ENCODE measurements at regions not wholly inside any gene's neighbourhood (a gene's known extent, or its start where the extent isn't known, plus 50 kb on each side); places are given as distances from the start of the nearest gene placed in this dataset.
A peak's percentile ranks its signal among the peaks of the same experiment; 100 is the strongest.
"Not testable (repeated sequence)": the region's sequence is repeated elsewhere in the genome, so short reads cannot be mapped to it uniquely, and the experiment has no call there.

DNA sequence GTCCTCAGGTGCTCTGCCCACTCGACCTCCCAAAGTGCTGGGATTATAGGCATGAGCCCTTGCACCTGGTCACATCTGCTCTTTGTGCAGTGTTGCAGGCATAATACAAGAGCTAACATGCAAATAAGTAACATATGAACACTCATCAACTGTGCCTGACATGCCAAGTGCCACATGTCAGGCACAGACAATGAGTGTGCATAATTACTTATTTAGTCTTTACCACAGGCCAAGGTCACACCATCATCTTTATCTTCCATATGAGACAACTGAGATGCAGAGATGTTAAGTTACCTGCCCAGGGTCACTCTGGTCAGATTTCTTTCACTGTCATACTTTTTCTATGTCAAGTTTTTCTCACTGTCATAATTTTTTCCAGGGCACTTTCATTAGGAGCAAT lies 126.1 kb downstream of the PPIAL4G start:
- DNase-seq (ENCODE audit: low read depth): no peak

DNA sequence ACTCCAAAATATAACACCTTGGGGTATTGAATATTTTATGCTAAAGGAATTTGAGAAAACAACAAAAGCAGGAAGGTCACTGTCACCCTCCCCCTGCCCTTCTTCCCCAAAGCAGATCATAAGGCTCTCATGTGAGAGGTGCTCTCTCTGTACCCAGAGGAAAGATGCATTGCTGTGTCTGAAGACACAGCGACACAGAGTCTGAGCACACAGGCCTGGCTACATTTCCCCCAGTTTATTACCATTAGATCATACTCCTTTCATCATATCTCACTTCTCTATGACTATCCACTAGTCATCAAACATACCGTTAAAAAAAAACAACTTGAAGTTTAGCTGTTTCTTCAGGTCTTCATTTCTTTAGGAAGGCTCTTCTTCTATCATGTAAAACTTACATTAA lies 127.1 kb downstream of the PPIAL4G start:
- DNase-seq (ENCODE audit: low read depth): no peak

DNA sequence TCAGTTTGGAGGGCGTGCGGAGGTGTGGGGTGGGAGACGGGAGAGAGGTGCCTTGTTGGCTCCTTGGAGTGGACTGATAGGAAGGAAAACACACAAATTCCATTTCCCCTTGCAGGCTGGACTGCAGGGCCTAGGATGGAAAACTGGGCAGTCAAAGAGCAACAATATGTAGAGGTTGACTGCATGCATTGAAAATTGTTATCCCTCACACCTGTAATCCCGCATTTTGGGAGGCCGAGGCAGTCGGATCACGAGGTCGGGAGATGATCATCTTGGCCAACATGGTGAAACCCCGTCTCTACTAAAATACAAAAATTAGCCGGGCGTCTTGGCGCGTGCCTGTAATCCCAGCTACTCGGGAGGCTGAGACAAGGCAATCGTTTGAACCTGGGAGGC lies 128.2 kb downstream of the PPIAL4G start:
- no peak for DNase-seq (ENCODE audit: low read depth)

DNA sequence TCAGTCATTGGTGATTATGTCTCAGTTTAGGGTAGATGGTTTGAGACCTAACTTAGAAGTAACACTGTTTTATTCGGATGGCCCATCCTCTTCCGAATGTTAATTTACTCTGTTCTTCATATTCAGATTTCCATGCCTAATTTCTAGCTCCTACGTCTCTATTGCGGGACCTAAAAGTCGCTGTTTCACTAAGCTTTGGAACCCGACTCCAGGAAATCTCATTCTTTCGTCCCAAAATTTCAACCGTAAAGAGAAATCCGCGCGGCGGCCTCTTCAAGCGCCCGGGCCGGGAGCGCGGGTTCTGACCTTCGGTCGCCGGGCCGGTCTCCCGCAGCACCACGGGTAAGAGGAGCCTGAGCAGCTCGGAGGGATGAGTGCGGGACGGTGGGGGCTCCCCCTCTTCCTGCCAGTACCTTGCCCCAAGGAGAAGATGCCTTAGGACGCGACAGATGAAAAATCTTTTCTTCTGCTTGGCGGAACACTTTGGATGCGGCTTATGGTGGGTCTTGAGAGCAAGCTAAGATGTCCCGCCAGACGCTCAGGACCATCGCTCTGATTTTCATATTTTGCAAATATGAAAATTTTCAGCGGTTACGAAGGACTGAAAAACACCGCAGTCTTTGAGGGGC lies 128.7 kb downstream of the PPIAL4G start:
- no peak for DNase-seq (ENCODE audit: low read depth)

DNA sequence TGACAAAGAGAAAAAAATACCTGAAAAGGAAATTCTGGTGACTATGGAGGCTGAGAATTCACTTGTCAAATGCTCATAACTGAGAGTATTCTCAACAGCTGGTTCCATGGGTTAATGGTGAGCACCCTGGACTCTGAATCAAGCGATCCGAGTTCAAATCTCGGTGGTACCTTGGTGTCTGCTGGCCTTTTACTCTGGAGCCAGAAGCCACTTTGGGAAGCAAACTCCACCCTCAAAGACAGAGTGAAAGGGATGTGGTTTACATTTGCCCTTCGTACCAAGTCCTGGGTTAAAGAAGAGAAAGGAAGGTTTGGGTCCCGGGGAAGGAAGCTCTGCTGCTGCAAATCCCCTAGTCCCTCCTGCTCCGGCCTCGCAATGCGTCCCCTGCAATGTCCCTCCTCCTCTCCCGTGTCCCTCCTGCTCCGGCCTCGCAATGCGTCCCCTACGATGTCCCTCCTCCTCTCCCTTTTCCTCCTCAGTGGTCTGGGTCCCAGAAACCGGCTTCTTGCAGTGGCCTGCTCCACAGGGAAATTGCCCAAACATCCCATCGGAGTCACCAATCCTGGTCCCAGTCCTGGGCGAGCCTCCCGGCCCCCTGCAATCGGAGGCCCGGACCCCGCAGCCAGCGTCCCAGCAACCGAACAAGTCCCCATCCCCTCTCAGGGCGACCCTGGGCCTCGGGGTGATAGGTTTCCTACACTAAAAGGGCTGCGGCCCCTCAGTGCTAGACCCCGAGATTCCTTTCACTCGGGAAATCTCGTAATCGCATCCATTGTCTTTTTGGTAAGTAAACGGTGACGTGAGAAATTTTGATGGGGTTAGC lies 129.4 kb downstream of the PPIAL4G start:
- no peak for DNase-seq (ENCODE audit: low read depth)

DNA sequence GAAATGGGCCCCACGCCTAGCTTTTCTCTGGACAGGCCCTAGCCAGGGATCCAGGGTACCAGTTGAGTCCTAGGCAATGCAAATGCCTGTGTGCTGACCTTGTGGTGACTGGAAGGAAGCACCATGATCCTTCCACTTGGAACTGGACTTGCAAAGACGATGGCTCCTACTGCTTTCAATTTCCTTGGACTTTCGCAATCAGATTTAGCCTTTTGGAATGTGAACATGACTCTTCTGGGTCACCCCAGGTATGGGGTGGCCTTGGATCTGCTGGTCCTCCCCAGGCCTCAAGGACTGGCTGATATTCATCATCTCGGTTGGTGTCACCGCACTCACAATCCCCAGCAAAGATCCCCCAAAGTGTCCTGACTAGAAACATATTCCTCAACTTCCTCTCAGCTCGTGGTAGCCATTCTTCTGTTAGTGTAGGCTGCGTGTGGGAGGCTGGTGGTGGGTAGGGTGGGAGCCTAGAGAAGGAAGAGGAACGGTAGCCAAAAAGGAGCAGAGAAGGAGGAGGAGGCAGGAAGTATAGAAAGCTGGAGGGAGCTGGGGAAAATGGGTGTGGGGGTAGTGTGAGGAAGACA lies 130.5 kb downstream of the PPIAL4G start:
- no peak for DNase-seq (ENCODE audit: low read depth)

DNA sequence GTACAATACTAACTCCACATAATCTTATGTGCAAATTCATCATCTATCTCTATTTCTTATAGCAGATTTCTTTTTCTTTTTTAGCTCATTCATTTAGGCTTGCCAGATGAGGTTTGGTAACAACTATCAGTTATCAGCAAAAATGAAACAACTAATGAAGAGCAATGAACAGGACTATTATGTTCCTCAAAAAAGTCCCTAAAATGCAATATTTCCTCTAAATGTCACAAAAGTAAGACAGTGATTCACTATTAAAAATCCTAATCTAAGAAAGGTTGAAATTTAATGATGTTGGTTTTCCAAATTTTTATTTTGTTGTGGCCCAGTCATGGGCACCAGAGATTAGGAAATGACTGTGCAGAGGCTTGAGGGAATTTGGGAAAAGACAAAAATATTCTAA lies 135.3 kb downstream of the PPIAL4G start:
- DNase-seq (ENCODE audit: low read depth): no peak

DNA sequence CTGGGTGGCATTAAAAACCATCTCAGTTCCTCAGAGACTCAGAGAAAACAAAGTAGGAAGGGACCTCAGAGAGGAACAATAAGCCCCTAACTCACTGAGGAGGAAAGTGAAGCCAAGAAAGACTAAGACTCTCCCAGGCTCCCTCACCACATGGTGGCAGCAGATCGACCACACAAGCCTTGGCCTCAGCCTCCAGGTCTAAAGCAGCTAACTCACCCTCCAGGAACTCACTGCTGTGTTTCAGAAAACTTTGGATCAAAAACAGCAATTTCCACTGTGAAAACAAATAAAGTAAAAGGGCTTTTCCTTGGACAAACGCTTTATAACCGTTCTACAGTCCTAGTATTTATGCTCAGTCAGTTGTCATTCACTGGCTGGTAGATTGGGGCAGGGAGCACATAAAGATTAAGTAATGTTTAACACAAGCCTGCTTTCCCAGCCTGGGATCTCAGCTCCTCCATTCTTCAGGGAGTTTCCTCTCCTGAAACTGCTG lies 137.4 kb downstream of the PPIAL4G start:
- not testable (repeated sequence) for DNase-seq (ENCODE audit: low read depth)

DNA sequence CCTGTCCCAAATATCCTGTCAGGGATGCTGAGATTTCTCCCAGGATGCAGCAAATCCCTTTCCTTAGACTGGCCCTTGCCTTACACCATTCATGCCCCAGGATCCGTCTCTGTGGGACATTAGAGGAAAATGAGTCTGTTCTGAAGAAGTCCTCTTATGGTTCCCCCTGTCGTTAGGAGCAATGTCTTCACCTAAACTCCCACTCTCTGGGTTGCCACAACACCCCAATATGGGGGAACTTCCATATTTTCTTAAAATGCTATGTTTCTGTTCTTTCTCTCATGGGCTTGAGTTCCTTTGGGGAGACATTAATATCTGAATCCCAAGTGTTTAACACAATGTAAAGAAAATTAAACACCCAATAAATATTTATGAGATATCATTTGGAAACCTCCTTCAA lies 138.5 kb downstream of the PPIAL4G start:
- DNase-seq (ENCODE audit: low read depth): not testable (repeated sequence)

DNA sequence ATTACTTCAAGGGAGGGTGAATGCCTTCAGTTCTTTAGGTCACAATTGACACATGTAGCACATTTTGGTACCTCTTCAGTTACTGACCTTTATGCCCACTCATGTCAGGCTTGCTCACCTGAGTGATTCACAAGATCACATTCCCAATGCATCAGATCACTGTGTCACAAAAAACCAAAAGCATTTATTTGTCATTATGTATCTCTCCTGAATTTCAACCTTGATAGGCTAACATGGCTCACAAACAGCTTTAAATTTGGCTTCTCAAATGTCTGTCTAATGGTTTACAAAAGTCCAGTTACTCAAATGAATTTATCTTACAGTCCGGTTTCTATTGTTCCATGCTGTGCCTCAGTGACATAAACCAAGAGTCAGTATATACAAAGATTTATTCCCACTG lies 141.4 kb downstream of the PPIAL4G start:
- DNase-seq (ENCODE audit: low read depth): not testable (repeated sequence)

DNA sequence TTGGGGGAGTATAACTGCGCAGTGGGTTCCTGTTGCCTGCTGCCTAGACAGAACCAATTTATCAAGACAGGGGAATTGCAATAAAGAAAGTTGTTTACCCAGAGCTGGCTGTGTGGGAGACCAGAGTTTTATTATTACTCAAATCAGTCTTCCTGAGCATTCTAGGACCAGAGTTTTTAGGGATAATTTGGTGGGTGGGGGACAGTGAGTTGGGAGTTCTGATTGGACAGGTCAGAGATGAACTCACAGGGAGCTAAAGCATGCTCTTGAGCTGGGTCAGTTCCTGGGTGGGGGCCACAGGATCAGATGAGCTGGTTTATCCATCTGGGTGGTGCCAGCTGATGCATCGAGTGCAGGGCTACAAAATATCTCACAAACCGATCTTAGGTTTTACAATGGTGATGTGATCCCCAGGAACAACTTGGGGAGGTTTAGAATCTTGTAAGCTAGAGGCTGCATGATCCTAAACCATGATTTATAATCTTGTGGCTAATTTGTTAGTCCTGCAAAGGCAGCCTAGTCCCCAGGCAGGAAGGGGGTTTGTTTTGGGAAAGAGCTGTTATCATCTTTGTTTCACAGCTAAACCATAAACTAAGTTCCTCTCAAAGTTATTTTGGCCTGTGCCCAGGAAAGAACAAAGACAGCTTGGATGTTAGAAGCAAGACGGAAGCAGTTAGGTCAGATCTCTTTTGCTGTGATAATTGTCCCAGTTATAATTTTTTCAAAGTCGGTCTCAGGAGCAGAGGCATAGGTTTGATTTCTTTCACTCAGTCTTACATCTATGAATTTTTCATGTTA lies 146.8 kb downstream of the PPIAL4G start:
- not testable (repeated sequence) for DNase-seq (ENCODE audit: low read depth)

DNA sequence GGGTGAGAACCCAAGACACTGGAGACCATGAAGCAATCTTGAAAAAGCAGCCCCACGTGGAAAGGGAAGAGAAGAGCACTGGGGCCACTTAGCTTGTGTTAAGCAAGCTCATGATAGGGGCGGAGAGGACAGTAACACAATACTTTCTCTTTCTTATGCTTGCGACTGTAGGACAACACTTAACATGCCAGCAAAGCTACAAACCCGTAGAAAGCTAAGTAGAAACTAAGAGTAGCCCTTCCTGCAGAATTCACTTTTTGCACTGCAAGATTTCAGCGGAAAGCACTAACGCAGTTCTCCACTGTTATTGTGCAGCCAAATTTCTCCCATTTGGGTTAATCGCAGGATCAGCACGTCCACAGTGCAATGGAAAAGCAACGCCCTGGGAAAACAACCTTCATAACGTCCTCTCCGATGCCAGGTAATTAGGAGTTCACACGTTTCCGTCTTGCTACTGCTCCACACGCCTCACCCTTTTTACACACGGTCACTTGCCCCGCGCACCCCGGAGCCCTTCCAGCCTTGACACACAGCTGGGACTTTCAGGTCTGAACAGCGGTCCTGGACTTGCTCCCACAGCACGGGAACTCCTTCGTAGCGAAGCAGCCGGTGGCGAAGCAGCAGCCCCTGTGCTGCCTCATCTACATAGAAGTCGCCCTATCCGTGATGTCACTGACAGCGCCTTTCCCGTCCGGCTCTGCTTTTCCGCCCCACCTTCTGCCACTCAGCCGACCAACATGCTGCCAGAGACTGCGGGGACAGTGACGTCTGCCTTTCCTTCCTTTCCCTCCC lies 148.6 kb downstream of the PPIAL4G start:
- peak; percentile 53 for DNase-seq (ENCODE audit: low read depth)

DNA sequence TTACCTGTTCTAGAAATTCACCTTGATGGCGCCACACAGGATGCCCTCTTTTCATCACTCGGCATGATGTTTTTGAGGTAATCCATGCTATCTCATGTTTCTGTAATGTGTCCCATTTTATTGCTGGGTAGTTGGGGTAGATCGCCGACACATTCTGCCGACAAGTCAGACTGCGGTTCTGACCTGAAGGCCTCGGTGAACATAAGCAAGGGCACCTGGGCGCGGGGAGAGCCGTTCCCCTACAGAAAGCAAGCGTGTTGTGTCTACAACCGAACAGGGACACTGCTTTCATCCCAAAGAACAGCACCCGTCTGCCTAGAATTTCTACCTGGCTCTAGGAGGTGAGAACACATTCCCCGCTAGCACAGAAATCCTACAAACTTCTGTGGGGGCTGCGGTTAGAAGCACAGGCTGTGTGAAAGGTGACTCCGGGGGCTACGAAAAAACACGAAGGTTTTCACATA lies 149.2 kb downstream of the PPIAL4G start:
- DNase-seq (ENCODE audit: low read depth): no peak

DNA sequence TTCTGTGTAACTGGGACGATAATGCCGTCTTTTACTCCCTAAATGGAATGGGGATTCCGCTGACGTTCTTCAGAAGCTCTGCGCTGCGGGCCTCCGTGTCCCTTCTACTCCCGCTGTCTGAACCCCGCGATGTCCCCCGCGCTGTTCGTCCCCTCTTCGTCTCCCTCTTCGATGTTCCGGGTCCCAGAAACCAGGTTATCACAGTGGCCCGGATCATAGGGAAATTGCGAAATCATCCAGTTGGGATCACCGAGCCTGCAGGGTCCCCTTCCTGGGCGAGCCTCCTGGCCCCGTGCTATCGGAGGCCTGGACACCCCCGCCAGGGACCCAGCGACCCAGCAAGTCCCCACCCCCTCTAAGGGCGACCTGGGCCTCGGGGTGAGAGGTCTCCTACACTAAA lies 154.2 kb downstream of the PPIAL4G start:
- DNase-seq (ENCODE audit: low read depth): no peak

DNA sequence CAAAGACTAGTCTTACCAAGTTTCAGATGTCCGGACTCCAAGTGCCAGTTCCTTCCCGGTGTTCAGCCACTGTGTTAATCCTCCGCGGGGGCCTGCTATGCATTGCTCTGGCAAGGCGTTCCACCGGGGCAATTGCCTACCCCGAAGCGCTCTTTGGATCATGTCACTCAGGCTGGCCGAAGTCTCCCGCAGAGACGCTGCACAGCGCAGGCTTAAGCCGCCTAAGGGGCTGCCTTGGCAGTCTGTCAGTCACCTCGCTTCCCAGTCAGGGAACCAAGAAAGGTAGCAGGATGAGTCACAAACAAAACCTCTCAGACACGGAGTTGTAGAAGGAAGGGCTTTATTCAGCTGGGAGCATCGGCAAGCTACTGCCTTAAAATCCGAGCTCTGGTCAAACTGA lies 158.1 kb downstream of the PPIAL4G start:
- not testable (repeated sequence) for DNase-seq (ENCODE audit: low read depth)

DNA sequence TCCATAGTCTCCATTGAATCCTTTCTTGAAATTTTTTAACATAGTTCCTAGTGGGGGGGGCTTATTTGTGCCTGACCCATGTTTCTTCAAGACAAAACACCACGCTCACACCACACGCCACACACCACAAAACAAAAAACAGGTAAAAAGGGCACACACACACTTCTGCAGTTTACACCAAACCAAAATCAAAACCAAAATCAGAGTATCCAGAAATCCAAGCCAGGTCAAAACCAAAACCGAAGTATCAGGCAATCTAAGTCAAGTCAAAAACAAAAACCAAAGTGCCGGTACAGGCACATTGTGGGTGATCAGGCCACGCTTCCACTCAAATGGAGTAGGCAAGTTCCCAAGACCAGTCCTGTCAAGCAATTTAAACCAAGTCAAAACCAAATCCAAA lies 158.6 kb downstream of the PPIAL4G start:
- DNase-seq (ENCODE audit: low read depth): not testable (repeated sequence)

DNA sequence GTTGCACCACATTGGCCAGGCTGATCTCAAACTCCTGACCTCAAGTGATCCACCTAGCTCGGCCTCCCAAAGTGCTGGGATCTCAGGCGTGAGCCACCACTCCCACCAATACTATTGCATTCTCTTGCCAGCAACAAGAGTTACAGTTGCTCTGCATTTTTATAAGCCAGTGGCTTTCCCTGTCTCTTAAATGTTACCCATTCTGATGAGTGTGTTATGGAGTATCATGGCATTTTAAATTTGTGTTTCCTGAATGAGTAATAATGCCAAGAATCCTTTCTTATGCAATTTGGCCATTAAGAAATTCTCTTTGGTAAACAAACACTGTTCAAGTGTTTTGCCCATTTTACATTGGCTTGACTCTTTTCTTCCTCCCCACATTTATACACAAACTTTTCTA lies 163.0 kb downstream of the PPIAL4G start:
- not testable (repeated sequence) for DNase-seq (ENCODE audit: low read depth)

DNA sequence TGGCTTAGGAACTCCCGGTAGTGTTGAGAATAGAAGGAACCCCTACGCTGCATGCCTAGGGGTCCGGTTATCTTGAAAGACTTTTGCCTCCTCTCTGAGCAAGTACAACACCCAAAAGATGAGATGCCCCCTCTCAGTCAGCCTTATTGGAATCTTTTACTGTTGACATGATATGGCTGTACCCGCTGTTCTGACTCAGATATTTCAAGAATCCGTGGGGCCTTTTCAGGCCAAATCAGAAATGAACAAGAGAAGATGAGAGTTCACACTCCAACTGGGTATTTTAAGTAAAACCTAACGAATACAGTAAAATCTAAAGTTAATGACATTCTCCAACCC lies 164.2 kb downstream of the PPIAL4G start:
- no peak for DNase-seq (ENCODE audit: low read depth)

DNA sequence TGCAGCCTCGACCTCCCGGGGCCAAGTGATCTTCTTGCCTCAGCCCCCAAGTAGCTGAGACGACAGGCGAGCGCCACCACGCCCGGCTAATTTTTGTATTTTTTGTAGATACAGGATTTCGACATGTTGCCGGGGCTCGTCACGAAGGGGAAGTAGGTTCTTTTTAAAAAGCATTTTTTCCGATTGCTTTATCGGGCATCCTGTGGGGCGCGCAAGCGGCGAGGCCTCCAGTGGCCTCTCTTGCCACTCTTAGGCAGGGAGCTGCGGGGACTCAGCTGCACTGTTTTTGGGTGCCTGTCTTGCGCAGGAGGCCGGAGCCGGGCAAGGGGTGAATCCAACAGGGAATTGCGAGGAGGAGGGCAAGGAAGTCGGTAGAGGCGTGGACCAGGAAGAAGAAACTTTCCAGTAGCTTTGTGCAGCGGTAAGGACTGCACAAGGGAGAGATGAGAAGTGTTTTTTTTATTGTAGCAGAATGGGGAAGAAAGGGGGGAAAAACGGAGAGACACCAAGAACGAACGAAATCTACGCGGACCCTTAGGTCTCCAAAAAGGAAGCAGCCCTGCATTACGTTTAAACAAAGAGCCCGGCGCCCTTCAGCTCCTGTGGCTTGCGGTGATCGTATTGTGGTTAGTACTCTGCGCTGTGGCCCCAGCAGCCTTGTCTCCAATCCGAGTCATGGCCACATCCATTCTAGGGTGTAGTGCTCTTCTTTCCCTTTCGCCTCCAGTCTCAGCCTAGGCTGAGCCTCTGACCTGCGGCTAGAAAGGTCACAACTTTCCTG lies 164.8 kb downstream of the PPIAL4G start:
- no peak for DNase-seq (ENCODE audit: low read depth)

DNA sequence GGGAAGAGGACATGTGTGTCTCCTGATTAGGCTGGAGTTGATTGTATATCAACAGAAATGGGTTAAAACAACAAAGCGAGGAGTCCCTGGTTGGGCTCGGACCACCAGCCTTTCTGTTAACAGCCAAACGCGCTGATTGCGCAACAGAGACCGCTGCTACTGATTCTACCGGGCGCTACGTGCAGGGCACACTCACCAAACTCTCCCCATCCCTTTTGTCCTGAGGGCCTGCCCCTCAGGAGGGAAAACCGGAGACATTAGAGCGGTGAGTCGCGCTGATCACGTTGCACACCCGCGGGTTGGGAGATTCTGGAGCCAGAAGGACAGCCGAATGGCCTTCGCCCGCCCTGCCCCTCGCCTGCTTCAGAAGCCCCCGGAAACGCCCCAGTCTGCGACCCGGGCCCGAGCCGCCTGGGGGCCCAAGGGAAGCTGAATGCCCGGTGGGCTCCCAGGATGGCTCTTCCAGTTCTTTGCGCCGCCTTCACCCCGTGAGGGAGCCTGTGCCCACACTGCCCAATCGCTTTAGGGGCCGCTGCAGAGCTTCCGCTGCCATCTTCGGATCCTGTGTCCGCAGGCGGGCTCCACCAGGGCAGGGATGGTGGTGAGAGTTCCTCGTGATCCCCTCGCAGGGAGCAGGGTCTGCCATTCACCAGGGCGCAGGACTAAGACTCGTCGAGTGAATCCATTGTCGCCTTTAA lies 165.4 kb upstream of the NBPF11 start:
- DNase-seq (ENCODE audit: low read depth): no peak

Data from stimulated activated CD8-positive, alpha-beta memory T cell treated with anti-CD3 and anti-CD28 coated beads, Interleukin-7, amount 100 ng/mL, for 24 hours (primary cell).